ENCODE measurements at regions not wholly inside any gene's neighbourhood (a gene's known extent, or its start where the extent isn't known, plus 50 kb on each side); places are given as distances from the start of the nearest gene placed in this dataset.
A peak's percentile ranks its signal among the peaks of the same experiment; 100 is the strongest.
"Not testable (repeated sequence)": the region's sequence is repeated elsewhere in the genome, so short reads cannot be mapped to it uniquely, and the experiment has no call there.

GRCh38 chr3:197404030-197404429 lies 105.6 kb upstream of the DLG1 start:
- DNase-seq: no peak

- DNase-seq: not testable (repeated sequence)
Observed at GRCh38 chr3:197402401-197402800, 104.0 kb upstream of the DLG1 start.

GRCh38 chr3:197399486-197399885 lies 101.1 kb upstream of the DLG1 start:
- DNase-seq: no peak

- no peak for DNase-seq
Observed at GRCh38 chr3:197398286-197398878, 100.0 kb upstream of the DLG1 start.

GRCh38 chr3:197397838-197398237 lies 99.4 kb upstream of the DLG1 start:
- DNase-seq: no peak

GRCh38 chr3:197394464-197395321 lies 96.3 kb upstream of the DLG1 start:
- DNase-seq: peak; percentile 62

- DNase-seq: not testable (repeated sequence)
Observed at GRCh38 chr3:197394126-197394463, 95.7 kb upstream of the DLG1 start.

GRCh38 chr3:197393711-197394110 lies 95.3 kb upstream of the DLG1 start:
- DNase-seq: no peak

GRCh38 chr3:197392961-197393360 lies 94.5 kb upstream of the DLG1 start:
- no peak for DNase-seq

- no peak for DNase-seq
Observed at GRCh38 chr3:197381371-197381770, 83.0 kb upstream of the DLG1 start.

- no peak for DNase-seq
Observed at GRCh38 chr3:197380786-197381185, 82.4 kb upstream of the DLG1 start.

GRCh38 chr3:197378985-197379718 lies 80.7 kb upstream of the DLG1 start:
- DNase-seq: no peak

GRCh38 chr3:197376735-197377555 lies 78.5 kb upstream of the DLG1 start:
- DNase-seq: no peak

- DNase-seq: no peak
Observed at GRCh38 chr3:197376020-197376419, 77.6 kb upstream of the DLG1 start.

- DNase-seq: no peak
Observed at GRCh38 chr3:197375001-197375441, 76.6 kb upstream of the DLG1 start.

- no peak for DNase-seq
Observed at GRCh38 chr3:197373096-197373495, 74.7 kb upstream of the DLG1 start.

GRCh38 chr3:197372047-197372661 lies 73.7 kb upstream of the DLG1 start:
- DNase-seq: no peak

GRCh38 chr3:197371591-197372046 lies 73.2 kb upstream of the DLG1 start:
- no peak for DNase-seq

GRCh38 chr3:197369545-197369944 lies 71.1 kb upstream of the DLG1 start:
- no peak for DNase-seq

GRCh38 chr3:197368821-197369220 lies 70.4 kb upstream of the DLG1 start:
- DNase-seq: no peak

GRCh38 chr3:197368330-197368729 lies 69.9 kb upstream of the DLG1 start:
- DNase-seq: no peak

GRCh38 chr3:197367081-197367780 lies 68.8 kb upstream of the DLG1 start:
- no peak for DNase-seq

All from activated CD8-positive, alpha-beta memory T cell treated with anti-CD3 and anti-CD28 coated beads, Interleukin-2, amount 50 U/mL, for 48 hours (primary cell).